A204.1 (cell line): ENCODE measurements at regions not wholly inside any gene's neighbourhood (a gene's known extent, or its start where the extent isn't known, plus 50 kb on each side); places are given as distances from the start of the nearest gene placed in this dataset.
"Not testable (repeated sequence)": the region's sequence is repeated elsewhere in the genome, so short reads cannot be mapped to it uniquely, and the experiment has no call there.

Source experiments
- FAIRE-seq: peaks from 2 replicates; lab custom pipeline; 2012; peaks lifted over from hg19 to GRCh38; lab: Jason Lieb, UNC

DNA sequence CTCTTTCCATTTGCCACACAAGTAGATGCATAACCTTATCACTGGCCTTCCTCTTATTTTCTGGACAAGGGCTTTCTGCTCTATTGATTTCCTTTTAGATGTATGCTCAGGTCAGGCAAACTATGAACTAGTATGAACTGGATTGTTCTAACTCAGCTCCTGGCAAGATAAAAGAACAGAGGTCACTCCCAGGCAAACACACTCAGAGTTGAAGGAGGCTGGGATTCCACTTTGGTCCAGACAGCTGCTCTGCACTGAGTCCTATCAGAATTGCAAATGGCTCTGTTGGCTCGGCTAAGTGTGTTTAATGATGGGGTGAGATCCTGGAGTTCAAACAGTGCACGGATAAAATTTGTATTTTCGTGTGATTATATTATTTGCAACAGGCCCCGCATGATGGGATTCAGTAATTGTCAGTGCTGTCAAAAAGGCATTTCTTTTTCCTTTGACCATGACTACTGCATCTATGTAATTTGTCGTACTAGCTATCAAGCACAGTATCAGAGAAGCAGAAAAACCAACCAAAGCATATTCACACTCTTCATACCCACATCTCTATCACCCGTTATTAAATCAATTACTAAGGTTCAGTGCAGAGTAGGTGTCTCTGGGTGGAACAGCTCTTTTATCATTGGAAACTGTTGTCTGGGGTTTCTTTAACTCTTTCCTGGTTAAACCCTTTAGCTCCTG, 288.1 kb upstream of the PRKCQ start:
- no peak for FAIRE-seq

DNA sequence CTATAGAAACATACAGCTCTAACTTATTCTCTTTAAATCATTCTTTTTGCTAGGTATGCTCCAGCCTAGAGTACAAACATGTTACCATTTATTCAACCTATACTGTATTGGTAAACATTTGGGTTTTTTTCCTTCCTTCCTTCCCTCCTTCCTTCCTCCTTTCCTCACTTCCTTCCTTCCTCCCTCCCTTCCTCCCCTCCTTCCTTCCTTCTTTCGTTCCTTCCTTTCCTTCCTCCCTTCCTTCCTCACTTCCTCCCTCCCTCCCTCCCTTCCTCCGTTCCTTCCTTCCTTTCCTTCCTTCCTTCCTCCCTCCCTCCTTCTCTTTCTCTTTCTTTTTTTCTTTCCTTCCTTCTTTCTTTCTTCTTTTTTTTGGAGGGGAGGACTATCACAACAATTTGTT, 286.7 kb upstream of the PRKCQ start:
- no peak for FAIRE-seq

DNA sequence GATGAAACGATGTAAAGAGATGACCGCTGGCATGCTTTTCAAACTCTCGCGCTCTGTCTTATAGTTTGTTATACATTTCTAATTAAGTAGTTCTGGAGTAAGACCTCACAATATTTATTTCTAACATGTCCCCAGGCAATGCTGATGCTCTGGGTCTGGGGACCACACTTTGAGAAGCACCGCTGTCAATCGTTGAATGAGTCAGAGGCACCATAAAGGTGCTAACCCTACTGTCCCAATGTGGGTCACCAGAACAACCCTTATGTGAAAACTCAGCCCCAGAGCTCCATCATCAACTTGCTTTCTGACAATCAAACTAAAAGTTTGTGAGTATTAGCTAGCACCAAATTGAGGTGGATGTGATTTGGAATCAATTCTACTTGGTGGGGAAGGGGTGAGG, 284.1 kb upstream of the PRKCQ start:
- no peak for FAIRE-seq

GRCh38 chr10:6863381-6863780, 283.3 kb upstream of the PRKCQ start:
- no peak for FAIRE-seq

- FAIRE-seq = no peak
Observed at GRCh38 chr10:6850452-6850851, 270.4 kb upstream of the PRKCQ start.

- FAIRE-seq = no peak
Observed at GRCh38 chr10:6847561-6847960, 267.5 kb upstream of the PRKCQ start.

- FAIRE-seq = no peak
Observed at GRCh38 chr10:6843894-6844650, 264.0 kb upstream of the PRKCQ start.

- no peak for FAIRE-seq
Observed at GRCh38 chr10:6843481-6843881, 263.4 kb upstream of the PRKCQ start.

GRCh38 chr10:6842722-6843121, 262.6 kb upstream of the PRKCQ start:
- no peak for FAIRE-seq

- FAIRE-seq = no peak
Observed at GRCh38 chr10:6841761-6842160, 261.7 kb upstream of the PRKCQ start.

DNA sequence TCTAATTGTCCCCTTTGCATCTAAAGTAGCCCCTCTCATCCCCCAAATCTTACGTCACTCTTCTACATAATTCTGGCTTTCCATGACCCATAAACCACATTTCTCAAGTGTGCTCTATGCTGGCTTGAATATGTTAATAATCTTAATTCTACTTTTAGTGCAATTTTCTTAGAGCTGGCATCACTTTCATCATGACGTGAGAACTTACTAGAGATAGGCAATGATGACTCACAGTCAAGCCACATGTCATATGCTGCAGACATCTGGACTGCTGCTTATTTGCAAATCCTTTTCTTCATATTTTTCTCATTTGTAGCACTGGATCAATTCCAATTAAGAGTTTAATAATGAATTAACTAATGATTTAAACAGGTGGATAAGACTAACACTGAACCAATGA, 260.7 kb upstream of the PRKCQ start:
- no peak for FAIRE-seq

DNA sequence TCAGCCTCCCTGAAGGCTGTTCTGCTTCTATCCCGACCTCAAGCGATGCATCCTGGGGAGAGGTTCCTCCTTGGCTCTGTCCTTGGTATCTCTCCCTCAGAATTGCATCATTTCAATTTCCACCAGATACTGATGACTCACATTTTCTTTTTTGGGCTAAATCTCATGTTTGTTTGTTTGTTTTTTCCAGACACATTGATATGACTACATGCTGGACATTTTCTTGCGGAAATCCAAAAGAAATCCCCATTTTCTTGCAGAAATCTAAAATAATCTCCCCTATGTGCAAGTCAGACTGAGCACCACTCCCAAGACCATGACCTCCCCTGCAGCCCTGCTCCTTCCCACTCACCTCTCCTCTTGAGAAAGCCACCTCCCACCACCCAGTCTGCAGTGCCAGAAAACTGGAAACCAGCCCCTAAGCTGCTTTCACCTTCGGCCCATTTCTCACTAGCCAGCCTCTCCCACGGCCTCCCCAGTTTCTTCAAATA, 260.2 kb upstream of the PRKCQ start:
- no peak for FAIRE-seq

DNA sequence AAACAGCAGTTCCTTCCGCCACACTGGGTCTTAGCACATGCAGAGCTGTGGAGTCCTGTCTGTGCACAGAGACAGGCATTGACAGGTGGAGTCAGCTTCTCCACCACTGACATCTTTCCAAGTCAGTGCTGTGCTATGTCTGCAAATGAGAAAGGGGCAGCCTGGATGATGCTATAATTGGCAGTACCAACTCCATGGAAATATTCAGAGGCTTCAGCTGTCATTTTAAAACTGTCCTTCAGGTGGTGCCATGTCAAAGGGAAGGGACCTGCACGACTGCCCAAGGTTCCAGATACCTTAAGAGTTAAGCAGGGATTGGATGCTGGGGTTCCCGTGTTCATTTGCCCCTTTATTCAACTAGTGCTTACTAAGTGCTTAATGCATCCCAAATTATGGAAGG, 258.0 kb upstream of the PRKCQ start:
- no peak for FAIRE-seq

- FAIRE-seq = no peak
Observed at GRCh38 chr10:6833458-6834011, 253.5 kb upstream of the PRKCQ start.

DNA sequence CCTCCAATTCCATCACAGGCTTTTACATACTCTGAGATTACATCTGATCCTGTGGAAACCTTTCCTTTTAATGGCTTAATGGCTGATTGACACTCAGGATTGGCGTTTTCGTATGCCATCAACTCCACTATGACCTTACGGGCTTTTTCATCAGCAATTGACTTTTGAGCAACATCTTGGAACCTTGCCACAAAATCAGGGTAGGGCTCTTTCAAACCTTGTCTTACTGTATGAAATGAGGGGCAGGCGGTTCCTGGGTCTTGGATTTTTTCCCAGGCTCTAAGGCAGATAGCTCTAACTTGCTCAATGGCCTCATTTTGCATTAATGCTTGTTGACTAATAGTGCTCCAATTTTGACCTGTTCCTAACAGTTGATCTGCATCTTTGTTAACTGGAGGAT, 250.9 kb upstream of the PRKCQ start:
- not testable (repeated sequence) for FAIRE-seq

GRCh38 chr10:6824793-6825192, 244.7 kb upstream of the PRKCQ start:
- not testable (repeated sequence) for FAIRE-seq

- FAIRE-seq = no peak
Observed at GRCh38 chr10:6823770-6824169, 243.7 kb upstream of the PRKCQ start.

DNA sequence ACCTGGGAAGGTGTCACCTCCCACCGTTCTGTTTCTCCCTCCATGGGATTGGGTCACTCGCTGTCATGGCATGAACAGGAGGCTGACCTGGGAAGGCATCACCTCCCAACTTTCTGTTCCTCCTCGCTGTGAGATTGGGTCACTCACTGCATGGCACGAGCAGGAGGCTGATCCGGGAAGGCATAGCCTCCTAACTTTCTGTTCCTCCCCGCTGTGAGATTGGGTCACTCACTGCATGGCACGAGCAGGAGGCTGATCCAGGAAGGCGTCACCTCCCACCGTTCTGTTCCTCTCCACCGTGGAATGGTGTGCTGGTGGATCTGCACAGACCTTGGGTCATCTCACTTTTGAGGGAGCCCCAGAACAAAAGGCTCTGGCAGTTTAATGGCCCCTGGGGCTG, 239.2 kb upstream of the PRKCQ start:
- no peak for FAIRE-seq

DNA sequence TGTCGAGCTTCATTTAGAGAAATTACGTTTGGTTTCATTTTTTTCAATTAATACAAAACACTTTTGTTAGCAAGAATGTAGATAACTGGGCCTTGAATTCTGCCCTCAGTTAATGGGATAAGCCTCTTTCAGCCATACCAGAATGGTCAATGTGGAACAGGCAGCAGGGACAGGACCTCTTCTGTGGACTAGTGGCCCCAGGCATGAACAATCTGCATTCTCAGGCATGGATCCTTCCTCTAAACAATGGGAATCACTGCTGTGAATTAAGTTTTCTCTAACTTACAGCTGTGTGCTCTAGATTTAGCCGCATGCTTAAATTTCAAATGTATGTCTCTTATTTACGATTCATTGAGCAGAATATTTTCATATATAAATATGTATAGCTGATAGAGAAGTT, 237.7 kb upstream of the PRKCQ start:
- FAIRE-seq = no peak

DNA sequence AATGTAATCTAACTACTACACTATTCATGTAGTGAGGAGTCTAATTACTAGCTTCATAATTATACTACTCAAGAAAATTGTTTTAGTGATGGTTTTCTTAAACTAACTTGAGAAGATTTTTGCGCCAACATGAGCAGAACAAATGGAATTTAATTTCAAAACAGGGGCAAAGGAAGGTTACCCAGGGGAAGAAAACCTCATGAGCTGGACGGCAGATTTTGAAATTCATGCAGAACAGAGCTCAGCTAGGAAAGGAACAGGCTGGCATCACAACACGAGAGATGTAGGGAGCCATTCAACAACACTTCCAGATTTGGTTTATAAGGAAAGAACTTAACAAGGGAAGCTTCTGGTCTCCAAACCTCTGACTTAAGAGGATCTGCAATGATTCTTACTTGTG, 235.3 kb upstream of the PRKCQ start:
- no peak for FAIRE-seq

DNA sequence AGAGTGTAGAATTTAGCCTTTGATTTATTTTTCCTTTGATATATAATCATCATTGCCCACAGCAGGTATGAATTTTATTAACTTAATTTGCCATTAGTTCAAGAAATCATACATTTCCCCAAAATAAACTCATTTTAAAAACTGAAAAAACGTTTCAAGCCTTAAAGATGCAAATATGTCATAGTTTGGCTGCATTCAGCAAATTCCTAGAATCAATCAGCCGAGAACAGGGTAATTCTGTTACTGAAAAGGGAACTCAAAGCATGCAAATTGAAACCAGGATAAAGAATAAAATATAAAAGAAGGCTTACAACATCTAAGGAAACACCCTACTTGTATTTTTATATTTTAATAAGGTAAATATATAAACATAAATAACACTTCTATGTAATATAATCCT, 233.8 kb upstream of the PRKCQ start:
- FAIRE-seq = no peak

DNA sequence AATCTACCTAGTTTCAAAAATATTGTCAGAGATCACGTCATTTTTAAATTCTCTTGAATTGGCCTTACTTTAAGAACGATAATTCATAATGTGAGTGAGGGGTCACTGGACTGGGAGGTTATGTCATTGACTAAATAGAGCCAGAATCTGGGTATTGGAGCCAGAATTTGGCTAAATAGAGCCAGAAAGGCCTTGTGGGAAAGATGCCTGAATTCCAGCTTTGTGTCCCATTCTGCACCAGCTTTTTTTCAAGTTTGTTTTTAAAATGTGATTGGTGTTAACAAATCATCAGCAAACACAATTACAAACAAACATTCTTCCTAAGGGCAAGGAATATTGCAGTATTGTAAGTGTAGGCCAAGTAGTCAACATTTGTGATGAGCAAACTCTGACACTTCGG, 233.2 kb upstream of the PRKCQ start:
- no peak for FAIRE-seq

GRCh38 chr10:6811153-6811552, 231.1 kb upstream of the PRKCQ start:
- FAIRE-seq = no peak

DNA sequence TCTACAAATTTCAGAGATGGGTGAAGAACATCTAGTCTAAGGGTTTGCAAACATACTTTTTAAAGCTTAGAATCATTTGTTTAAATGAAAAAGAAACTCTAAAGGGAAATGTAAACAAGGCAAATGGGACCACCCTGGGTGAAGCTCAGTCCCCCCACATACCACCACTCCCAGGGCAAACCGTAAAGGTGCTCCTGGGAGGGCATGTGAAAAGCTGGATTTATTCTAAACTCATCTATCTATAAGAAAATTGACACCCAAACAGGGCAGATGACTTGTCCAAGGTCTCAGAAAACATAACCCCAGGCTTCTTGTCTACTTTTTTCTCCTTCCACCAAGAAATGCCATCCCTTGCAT, 223.3 kb upstream of the PRKCQ start:
- no peak for FAIRE-seq
